LNCaP clone FGC (cell line): ENCODE measurements at regions not wholly inside any gene's neighbourhood (a gene's known extent, or its start where the extent isn't known, plus 50 kb on each side); places are given as distances from the start of the nearest gene placed in this dataset.

Experiments
- DNase-seq: peaks from one replicate; pipeline ENCODE4 v3.0.0-alpha.2; 2011; ENCODE audit warnings: low read depth
- H3K4me3 ChIP-seq: 2 replicates; pipeline ENCODE4 v1.5.1; 2011; ENCODE audit warnings: mild to moderate bottlenecking, low read depth, low read length, control low read depth
- TF ChIP-seq, protein P1 (sequence below): IDR thresholded peaks from 2 replicates; pipeline ENCODE4 v1.5.1; 2012; ENCODE audit warnings: mild to moderate bottlenecking; ENCODE audit not compliant: control insufficient read depth, insufficient read depth; ENCODE audit errors: extremely low read depth

DNA sequence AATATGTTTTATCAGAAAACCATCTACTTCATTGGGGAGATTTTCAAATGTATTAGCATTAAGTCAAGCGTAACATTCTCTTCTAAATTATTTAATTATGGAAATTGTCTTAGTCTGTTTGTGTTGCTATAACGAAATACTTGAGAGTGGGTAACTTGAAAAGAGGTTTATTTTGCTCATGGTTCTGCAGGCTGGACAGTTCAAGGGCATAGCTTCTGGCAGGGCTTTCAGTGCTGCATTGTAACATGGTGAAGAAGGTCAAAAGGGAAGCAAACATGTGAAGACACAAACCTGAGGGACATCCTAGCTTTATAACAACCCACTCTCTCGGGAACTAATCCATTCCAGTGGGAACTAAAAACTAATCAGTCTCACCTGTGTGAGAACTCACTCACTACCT lies 84.3 kb upstream of the TMPO start:
- H3K4me3 ChIP-seq: no peak overlapping the region
- TF ChIP-seq, protein P1, sequence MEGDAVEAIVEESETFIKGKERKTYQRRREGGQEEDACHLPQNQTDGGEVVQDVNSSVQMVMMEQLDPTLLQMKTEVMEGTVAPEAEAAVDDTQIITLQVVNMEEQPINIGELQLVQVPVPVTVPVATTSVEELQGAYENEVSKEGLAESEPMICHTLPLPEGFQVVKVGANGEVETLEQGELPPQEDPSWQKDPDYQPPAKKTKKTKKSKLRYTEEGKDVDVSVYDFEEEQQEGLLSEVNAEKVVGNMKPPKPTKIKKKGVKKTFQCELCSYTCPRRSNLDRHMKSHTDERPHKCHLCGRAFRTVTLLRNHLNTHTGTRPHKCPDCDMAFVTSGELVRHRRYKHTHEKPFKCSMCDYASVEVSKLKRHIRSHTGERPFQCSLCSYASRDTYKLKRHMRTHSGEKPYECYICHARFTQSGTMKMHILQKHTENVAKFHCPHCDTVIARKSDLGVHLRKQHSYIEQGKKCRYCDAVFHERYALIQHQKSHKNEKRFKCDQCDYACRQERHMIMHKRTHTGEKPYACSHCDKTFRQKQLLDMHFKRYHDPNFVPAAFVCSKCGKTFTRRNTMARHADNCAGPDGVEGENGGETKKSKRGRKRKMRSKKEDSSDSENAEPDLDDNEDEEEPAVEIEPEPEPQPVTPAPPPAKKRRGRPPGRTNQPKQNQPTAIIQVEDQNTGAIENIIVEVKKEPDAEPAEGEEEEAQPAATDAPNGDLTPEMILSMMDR: no peak
- DNase-seq: no peak

DNA sequence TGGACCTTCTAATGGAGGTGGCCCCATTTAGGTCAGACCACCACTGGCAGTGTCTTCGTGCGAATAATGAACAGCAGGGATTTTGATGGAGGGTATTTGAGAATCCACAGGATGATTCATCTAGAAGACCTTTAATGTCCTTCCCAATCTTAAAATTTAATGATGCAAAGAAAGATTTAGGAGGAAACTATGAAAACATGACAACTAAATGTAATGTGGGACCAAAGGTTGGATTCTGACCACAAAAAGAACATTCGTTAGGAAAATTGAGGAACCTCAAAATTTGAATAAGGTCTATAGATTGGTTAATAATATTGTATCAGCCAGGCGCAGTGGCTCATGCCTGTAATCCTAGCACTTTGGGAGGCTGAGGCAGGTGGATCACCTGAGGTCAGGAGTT lies 78.2 kb upstream of the TMPO start:
- no peak overlapping the region for H3K4me3 ChIP-seq
- TF ChIP-seq, protein P1: no peak
- no peak for DNase-seq

DNA sequence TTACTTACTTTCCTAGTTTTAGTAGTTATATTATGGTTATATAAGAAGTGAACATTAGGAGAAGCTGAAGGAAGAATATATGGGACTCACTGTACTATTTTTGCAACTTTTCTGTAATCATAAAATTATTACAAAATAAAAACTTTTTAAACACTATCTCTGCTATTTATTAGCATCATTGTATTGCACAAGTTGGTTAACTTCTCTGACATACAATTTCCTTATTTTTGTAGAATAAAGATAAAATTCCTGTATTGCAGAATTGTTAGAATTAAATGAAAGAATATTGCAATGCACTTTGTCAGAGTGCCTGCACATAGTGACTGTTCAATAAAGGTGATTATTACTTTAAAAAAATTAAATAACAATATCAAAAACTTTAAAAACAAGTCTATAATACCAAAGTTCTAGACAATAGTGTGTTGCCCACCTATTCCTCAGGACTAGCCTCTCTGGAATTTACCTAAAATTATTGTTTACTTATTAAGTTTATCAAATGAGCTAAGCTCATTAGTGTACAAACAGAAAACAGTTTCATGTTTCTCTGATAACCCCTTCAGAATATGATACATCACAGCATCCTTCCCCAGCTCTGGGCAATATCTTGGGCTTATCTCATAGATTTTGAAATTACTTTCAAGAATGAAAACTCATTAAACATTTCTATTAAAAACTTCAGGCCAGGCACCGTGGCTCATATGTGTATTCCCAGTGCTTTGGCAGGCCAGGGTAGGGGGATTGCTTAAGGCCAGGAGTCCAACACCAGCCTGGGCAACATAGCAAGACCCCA lies 77.4 kb upstream of the TMPO start:
- DNase-seq: no peak
- H3K4me3 ChIP-seq: no peak overlapping the region
- TF ChIP-seq, protein P1: no peak

DNA sequence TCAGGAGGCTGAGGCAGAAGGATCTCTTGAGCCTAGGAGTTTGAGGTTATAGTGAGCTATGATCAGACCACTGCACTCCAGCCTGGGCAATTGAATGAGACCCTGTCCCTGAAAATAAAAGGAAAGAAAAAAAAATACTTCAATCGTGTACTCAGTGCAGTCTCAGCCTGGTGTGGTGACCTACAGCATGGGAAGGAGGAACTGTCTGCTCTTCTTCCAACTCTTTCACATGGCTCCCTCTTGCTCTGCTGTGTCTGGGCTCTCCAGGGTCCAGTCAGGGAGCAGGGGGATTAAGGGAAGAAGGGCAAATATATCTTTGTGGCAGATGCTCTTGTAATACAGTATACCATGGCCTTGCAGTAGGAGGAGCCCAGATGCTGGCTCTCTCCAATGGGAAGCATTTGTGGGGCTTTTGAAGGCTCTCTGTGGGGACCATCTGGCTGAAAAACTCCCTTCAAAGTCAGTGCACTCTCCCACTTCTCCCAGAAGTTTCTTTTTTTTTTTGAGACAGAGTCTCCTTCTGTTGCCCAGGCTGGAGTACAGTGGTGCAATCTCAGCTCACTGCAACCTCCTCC lies 76.6 kb upstream of the TMPO start:
- DNase-seq: no peak
- no peak overlapping the region for H3K4me3 ChIP-seq
- TF ChIP-seq, protein P1: no peak

- no peak overlapping the region for H3K4me3 ChIP-seq
- TF ChIP-seq, protein P1: no peak
- no peak for DNase-seq
These were observed 75.9 kb upstream of the TMPO start for GRCh38 chr12:98439471-98439951.

DNA sequence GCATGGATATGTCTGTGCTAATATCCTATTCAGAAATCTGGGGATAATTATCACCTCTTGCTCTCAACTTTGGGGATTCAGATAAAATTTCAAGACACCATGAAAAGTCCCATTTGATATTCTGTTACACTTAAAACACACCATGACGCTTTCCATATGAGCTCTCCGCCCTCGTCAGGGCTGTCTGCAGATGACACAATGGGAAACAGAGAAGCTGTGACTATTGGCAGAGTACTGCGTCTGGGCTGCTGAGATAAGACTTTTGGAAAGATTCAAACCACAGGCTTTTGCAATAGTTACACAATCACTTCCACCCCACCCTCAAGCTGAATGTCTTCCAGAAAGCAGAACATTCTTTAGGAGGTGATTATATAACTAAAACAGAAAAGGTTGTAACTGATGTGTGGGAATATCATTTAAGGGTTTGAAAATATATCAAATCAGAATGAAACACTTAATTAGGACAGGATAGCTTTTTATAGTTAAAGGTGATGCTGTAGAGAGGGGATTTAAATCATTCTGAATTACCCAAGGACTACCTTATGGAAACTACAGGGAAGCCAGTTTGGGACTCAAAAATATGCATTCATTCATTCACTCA lies 75.3 kb upstream of the TMPO start:
- no peak overlapping the region for H3K4me3 ChIP-seq
- TF ChIP-seq, protein P1: no peak
- no peak for DNase-seq
